ENCODE measurements at regions not wholly inside any gene's neighbourhood (a gene's known extent, or its start where the extent isn't known, plus 50 kb on each side); places are given as distances from the start of the nearest gene placed in this dataset.

DNA sequence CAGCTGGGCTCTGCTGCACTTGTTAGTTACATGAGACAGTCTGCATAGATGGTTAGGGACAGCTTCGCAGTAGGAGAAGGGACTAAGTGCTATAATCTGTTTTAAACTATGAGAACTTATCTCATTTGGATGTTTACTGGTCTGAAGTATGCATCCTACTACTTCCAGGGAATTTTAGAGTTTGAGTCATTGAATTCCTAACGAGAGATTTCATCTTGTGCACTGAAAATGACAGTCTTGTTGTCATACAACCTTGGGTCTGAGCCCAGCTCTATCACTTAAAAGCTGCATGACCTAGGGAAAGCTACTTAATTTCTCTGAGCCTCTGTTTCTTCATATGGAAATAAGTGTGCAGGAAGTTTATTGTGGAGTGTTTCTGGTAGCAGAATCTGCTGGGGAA, 78.4 kb downstream of the TRIM43 start:
- TF ChIP-seq, protein P1, sequence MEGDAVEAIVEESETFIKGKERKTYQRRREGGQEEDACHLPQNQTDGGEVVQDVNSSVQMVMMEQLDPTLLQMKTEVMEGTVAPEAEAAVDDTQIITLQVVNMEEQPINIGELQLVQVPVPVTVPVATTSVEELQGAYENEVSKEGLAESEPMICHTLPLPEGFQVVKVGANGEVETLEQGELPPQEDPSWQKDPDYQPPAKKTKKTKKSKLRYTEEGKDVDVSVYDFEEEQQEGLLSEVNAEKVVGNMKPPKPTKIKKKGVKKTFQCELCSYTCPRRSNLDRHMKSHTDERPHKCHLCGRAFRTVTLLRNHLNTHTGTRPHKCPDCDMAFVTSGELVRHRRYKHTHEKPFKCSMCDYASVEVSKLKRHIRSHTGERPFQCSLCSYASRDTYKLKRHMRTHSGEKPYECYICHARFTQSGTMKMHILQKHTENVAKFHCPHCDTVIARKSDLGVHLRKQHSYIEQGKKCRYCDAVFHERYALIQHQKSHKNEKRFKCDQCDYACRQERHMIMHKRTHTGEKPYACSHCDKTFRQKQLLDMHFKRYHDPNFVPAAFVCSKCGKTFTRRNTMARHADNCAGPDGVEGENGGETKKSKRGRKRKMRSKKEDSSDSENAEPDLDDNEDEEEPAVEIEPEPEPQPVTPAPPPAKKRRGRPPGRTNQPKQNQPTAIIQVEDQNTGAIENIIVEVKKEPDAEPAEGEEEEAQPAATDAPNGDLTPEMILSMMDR (IDR thresholded peaks at IDR 0.05), result no peak
- TF ChIP-seq, protein P2, sequence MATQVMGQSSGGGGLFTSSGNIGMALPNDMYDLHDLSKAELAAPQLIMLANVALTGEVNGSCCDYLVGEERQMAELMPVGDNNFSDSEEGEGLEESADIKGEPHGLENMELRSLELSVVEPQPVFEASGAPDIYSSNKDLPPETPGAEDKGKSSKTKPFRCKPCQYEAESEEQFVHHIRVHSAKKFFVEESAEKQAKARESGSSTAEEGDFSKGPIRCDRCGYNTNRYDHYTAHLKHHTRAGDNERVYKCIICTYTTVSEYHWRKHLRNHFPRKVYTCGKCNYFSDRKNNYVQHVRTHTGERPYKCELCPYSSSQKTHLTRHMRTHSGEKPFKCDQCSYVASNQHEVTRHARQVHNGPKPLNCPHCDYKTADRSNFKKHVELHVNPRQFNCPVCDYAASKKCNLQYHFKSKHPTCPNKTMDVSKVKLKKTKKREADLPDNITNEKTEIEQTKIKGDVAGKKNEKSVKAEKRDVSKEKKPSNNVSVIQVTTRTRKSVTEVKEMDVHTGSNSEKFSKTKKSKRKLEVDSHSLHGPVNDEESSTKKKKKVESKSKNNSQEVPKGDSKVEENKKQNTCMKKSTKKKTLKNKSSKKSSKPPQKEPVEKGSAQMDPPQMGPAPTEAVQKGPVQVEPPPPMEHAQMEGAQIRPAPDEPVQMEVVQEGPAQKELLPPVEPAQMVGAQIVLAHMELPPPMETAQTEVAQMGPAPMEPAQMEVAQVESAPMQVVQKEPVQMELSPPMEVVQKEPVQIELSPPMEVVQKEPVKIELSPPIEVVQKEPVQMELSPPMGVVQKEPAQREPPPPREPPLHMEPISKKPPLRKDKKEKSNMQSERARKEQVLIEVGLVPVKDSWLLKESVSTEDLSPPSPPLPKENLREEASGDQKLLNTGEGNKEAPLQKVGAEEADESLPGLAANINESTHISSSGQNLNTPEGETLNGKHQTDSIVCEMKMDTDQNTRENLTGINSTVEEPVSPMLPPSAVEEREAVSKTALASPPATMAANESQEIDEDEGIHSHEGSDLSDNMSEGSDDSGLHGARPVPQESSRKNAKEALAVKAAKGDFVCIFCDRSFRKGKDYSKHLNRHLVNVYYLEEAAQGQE (IDR thresholded peaks at IDR 0.05; ENCODE audit: insufficient read depth in 1 of 2, low read depth in 2 of 2, low read length in 1 of 2), result no peak
- no peak for TF ChIP-seq POLR2AphosphoS5 (IDR thresholded peaks at IDR 0.05; ENCODE audit: low read depth, low read length)

Data from Panc1 (cell line).